NCI-H82 treated with DMSO at 0.1 percent for 48 hours (cell line): ENCODE measurements at regions not wholly inside any gene's neighbourhood (a gene's known extent, or its start where the extent isn't known, plus 50 kb on each side); places are given as distances from the start of the nearest gene placed in this dataset.

Experiments
- DNase-seq: peaks from one replicate; lab custom pipeline; 2025; ENCODE audit not compliant: unreplicated experiment; lab: John Stamatoyannopoulos, UW

DNA sequence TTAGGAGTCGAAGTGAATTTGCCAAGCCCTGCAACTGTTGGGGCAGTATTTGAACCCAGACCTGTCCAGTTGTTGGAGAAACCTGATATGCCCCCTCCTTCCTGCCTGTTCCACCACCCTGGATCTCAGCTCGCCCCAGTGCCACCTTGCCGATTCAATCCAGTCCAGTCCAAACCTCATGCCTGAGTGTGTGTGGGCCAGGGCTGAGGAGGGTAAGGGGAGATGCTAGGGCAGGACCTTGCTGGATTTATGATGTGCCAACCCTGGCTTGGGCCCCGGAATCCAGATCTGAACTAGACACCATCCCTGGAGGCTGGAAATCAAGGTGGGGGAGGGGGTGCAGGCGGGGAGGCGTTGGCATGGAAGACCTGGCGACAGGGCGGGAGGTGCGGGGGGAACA, 98.9 kb upstream of the WNT4 start:
- no peak for DNase-seq

DNA sequence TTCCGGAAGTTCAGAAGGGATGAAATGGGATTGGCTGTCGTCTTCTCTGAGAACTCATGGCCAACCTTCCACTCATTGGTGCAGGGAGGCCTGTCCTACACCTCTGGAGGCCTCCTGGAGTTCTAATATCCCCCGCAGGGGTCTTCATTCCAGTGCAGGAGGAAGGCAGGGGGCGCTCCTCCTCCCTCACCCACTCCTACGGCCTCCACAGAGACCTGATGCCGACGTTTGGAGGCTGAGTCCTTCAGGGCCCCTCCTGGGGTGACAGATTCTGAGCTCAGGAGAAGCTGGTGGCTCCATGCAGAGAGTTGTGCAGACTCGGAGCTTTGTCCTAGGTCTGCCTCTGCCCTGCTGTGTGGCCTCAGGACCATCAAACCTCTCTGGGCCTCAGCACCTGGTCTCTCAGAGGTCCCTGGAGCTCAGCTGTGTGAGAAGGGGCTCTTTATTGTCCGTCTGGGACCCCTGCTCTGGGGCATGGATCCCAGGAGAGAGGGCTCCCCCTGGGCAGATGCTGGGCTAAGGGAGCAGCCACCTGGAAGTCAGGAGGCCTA, 102.3 kb upstream of the WNT4 start:
- DNase-seq, result no peak

GRCh38 chr1:22245726-22246125, 102.8 kb upstream of the WNT4 start:
- DNase-seq, result no peak

- DNase-seq, result no peak
Measured at GRCh38 chr1:22246755-22247480, 104.0 kb upstream of the WNT4 start.

DNA sequence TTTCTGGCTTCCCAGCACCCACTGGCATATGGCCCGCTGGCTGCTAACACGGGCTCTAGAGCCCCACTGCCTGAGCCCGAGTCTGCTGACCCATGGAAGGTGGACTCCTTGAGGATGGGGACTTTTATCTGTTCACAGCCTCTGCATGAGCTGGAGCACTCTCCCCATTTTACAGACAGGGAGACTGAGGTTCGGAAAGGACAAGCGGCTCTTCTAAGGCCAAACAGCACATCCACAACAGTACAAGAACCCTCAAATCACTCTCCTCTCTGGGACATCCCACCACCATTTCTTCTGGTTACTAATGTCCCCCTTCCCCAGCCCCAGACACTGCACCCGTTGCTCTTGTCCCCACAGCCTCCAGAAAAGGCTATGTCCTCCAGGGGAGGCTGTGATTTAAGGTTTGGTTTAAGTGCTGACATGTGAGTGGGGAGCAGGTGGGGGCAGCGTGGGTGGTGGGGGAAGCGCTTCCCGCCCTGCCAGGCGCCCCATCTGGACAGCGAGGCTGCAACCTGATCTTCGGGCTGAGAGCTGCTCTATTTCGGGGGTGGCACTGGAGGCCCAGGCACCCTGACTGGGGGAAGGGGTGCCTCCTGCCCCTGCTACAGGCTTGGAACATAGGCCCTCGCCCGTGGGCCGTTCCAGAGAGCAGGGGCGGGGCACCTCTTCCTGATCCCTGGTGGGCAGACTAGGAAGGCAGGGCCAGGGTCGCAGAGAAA, 104.8 kb upstream of the WNT4 start:
- DNase-seq, result no peak

DNA sequence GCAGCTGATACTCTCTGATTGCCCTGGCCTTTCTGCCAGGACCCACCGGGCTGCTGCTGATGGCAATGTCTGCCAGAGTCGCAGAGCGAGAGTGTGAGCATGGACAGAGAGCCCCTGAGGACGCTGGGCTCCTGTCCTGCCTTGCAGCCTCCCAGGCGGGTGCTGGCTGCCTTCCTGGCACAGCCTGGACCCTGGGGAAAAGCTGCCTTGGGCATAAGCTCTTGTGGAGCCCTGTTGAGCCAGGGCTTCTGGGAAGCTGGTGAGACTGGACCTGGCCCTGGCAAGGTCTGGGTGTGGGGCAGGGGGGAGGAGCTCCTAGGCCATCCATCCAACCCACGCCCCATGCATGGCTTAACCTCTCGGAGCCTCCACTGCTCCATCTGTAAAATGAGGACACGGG, 105.8 kb upstream of the WNT4 start:
- no peak for DNase-seq

GRCh38 chr1:22249928-22250680, 107.2 kb upstream of the WNT4 start:
- DNase-seq, result no peak

GRCh38 chr1:22250724-22251123, 107.8 kb upstream of the WNT4 start:
- DNase-seq, result no peak

GRCh38 chr1:22252251-22252650, 109.4 kb upstream of the WNT4 start:
- DNase-seq, result no peak

DNA sequence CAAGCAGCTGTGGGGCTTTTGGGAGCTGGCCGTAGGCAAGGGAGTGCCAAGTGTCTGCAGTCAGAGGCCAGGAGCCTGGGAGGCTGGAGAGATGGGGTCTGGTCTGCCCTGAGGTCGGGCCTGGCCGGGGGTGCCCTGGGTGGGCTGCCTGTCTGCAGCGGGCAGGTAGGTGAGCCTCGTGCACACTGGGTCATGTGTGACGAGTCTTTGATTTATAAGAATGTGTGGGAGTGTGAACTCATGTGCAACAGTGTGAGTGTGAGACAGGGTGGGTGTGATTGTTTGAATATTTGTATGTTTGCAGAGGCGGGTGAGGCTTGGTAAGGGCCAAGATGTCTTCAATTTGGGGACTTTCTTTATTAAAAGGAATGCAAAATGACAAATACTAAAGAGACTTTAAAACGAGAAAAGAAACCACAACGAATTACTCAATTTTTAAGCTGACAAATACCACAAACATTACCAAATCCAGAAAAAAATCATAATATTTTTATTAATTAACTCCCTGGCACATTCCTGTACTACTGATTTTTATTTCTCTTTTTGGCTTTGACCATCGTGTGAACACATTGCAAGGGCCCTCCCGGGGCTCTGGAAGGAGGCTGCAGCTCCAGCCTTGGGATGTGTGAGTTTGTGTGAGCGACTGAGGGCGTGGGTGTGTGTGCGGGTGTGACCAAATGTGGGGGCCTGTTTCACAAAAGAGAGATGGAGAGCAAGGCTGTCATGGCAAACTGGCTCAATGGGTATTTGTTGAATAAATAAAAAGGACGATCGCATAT, 110.3 kb upstream of the WNT4 start:
- DNase-seq, result no peak

DNA sequence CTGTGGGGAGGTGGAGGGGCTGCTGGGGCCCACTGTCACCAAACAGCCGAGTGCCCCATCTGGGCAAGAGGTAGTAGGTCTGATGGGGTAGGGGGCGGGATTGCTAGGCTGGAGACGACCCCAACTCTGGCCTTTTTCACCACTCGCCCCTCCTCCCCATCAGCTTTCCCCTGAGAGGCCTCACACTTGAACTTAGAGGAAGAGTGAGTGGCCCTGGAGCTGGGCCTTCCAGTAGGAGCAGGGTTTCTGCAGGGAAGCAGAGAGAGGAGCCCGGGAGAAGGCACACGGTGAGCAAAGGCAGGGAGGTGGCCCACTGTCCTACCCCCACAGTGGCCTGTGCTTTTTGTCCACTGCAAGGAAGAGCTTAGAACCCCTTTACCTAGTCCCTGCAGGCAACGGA, 111.9 kb upstream of the WNT4 start:
- no peak for DNase-seq

- DNase-seq, result no peak
Measured at GRCh38 chr1:22255341-22256212, 112.7 kb upstream of the WNT4 start.

GRCh38 chr1:22256213-22256512, 113.3 kb upstream of the WNT4 start:
- no peak for DNase-seq

DNA sequence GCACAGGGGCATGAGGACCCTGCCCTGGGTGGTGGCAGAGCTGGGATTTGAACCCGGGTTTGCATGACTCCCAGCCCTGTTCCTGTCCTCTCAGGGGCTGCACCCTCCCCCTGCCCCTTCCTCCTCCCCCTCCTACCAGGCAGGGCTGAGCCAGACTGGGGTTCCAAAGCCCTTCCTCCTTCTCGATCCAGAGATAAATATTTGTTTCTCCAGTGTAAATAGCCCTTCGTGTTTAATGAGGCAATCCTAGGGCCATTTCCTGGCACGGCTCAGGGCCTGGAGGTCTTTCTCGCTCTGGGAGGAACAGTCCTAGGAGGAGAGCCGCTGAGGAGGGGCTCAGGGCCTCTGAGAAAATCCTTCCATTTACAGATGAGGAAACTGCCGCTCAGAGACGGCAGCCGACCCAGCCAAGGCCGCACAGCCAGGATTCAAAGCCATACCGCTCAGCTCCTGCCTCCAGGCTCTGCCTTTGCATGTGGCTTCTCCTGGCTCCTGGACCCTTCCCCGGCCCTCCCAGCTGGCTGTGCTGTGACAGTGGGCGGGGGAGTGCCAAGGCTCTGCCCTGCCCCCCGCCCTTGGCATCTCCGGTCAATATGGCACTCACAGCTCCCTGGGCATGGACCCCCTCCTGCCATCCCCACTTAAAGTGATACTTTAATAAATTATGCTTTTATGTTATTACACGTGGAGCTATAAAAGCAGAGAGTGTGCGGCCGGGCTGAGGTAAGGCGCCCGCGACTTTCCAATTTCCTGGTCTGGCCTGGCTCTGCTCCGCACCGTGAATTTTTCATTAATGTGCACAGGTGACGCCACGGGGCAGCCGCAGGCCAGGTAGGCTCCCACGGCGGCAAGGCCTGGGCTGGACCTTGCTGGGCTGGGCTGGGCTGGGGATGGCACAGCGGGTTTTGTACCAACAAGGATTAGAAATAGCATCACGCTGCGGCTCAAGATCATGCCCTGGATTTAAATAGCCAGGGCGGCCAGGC, 114.7 kb upstream of the WNT4 start:
- no peak for DNase-seq

DNA sequence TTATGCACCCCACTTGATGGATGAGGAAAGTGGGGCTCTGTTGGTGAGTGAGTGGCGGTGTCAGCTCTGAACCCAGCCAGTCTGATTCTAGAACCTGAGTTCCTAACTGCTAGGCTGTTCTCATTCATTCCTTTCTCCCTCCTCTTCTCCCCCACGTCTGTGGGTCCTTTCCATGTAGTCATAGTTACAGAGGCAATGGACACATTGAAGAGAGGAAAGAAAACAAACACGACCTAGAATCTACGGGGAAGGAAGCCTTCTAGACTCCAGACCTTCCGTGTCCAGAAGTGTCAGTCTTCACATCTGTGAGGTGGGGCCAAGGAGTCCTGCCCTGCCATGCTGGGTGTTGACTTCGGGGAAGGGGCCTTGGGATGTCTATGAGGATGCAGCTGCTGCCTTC, 115.8 kb upstream of the WNT4 start:
- no peak for DNase-seq

DNA sequence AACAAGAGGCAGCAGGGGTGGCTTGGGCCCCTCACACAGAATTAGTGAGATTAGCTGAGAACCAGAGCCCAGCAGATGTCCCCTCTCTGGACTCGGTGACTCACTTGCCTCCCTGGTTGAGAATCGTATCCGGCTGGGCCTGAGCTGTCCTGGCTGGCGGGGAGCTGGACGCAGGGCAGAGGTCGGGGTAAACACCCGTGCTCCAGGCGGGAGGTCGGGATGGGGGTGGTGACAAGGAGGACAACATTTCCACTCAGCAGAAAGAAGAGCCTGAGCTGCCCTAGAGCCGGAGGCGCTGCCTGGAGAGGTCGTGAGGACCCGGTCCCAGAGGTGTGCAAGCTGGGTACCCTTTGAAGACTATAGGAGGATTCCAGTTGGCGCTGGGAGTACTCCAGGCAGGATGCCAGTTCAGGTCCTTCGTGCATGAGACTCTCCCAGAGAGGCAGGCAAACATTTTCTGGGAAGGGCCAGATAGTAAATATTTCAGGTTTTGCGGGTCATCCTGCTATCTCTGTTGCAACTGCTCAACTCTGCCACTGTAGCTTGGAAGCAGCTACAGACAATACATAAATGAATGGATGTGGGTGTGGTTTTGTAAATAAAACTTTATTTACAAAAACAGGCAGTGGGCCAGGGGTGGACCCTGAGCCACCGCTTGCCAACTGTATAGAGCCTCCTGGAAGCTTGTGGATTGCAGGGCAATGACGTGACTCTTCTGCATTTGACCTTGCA, 116.8 kb upstream of the WNT4 start:
- DNase-seq, result peak; percentile 38

DNA sequence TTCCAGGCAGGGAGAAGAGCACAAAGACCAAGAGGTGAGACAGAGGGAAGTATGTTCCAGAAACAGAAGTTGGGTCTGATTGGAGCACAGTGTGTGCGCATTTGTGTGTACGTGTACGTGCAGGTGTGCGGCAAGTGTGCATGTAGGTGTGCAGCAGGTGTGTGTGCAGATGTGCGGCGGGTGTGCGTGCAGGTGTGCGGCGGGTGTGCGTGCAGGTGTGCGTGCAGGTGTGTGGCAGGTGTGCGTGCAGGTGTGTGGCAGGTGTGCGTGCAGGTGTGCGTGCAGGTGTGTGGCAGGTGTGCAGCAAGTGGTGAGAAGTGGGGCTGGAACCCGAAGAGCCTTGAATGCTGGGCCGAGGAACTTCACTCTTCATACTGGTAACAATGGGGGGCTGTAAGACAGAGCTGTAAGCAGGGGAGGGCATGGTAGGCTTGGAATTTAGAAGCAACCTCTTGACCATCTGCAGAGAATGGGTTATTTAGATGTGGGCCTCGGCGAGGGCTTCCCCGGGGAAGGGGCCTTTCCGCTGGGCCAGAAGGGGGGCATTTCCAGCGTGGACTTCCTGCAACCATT, 118.0 kb upstream of the WNT4 start:
- no peak for DNase-seq

DNA sequence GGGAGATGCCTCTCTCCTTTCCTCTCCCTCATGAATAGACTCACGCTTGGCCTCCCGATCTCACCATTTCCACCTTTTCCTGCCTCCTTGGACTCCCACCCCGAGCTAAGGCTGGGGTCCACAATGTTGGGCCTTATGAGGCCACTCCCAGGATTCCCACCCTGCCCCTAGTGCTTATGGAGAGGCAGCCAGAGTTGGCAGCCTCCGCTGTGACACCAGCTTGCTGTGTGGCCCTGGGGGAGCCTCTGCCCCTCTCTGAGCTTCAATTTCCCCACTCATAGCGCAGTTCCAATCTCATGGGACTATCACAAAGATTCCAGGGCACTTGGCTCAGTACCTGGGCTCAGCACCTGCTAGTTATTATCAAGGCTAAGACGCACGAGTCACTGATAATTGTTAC, 118.7 kb upstream of the WNT4 start:
- no peak for DNase-seq
